ENCODE measurements at regions not wholly inside any gene's neighbourhood (a gene's known extent, or its start where the extent isn't known, plus 50 kb on each side); places are given as distances from the start of the nearest gene placed in this dataset.

DNA sequence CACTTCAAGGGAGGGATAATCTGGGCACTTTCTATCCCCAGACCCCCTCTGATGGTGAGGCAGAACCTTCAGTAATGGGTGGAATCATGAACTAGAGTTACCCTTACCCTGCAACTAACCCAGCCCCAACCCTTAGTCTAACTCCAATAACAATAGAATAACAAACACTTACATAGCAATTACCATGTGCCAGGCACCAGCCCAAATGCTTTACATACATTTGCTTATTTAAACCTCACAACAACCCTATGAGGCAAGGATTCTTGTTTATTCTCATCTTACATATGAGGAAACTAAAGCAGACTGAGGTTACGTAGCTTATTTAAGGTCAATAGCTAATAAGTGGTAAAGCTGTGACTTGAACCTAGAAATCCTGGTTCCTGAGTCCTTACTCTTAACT is 132.8 kb downstream of the CYP26B1 start:
- TF ChIP-seq, protein P1, sequence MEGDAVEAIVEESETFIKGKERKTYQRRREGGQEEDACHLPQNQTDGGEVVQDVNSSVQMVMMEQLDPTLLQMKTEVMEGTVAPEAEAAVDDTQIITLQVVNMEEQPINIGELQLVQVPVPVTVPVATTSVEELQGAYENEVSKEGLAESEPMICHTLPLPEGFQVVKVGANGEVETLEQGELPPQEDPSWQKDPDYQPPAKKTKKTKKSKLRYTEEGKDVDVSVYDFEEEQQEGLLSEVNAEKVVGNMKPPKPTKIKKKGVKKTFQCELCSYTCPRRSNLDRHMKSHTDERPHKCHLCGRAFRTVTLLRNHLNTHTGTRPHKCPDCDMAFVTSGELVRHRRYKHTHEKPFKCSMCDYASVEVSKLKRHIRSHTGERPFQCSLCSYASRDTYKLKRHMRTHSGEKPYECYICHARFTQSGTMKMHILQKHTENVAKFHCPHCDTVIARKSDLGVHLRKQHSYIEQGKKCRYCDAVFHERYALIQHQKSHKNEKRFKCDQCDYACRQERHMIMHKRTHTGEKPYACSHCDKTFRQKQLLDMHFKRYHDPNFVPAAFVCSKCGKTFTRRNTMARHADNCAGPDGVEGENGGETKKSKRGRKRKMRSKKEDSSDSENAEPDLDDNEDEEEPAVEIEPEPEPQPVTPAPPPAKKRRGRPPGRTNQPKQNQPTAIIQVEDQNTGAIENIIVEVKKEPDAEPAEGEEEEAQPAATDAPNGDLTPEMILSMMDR (IDR thresholded peaks at IDR 0.05) = no peak
- no peak for TF ChIP-seq POLR2A (IDR thresholded peaks at IDR 0.05)

All from prostate gland (tissue), 2 donors.